MM.1S (cell line): ENCODE measurements at regions not wholly inside any gene's neighbourhood (a gene's known extent, or its start where the extent isn't known, plus 50 kb on each side); places are given as distances from the start of the nearest gene placed in this dataset.
"Not testable (repeated sequence)": the region's sequence is repeated elsewhere in the genome, so short reads cannot be mapped to it uniquely, and the experiment has no call there.

Experiments
- DNase-seq: peaks from one replicate; pipeline ENCODE4 v3.0.0-alpha.2; 2015
- H2AFZ ChIP-seq: fragments of 300-600 bp; sonication (generic); 2 replicates; pipeline ENCODE4 v1.6.0; 2016; ENCODE audit warnings: antibody characterized with exemption, low read length
- H3F3A ChIP-seq: fragments of 300-600 bp; sonication (generic); 2 replicates; pipeline ENCODE4 v1.6.1; 2016; ENCODE audit warnings: mild to moderate bottlenecking, antibody characterized with exemption, low read length, moderate library complexity, mixed read lengths; ENCODE audit not compliant: insufficient read depth
- H3K27ac ChIP-seq: fragments of 300-600 bp; sonication (generic); 2 replicates; pipeline ENCODE4 v1.5.1; 2016; ENCODE audit warnings: mild to moderate bottlenecking, low read length
- H3K27me3 ChIP-seq: fragments of 300-600 bp; sonication (generic); replicated peaks from 2 replicates; pipeline ENCODE4 v1.6.0; 2016; ENCODE audit warnings: low read length; ENCODE audit not compliant: insufficient read depth
- H3K36me3 ChIP-seq: fragments of 300-600 bp; sonication (generic); replicated peaks from 2 replicates; pipeline ENCODE4 v1.6.1; 2016; ENCODE audit warnings: mild to moderate bottlenecking, low read length, mixed read lengths; ENCODE audit not compliant: insufficient read depth
- H3K4me1 ChIP-seq: fragments of 300-600 bp; sonication (generic); 2 replicates; pipeline ENCODE4 v1.6.1; 2016; ENCODE audit warnings: low read length, mixed read lengths
- H3K4me2 ChIP-seq: fragments of 300-600 bp; sonication (generic); 2 replicates; pipeline ENCODE4 v1.6.0; 2016; ENCODE audit warnings: low read depth, low read length
- H3K4me3 ChIP-seq: fragments of 300-600 bp; sonication (generic); 2 replicates; pipeline ENCODE4 v1.5.1; 2016; ENCODE audit warnings: low read length, mixed read lengths
- H3K79me2 ChIP-seq: fragments of 300-600 bp; sonication (generic); 2 replicates; pipeline ENCODE4 v1.6.1; 2016; ENCODE audit warnings: mixed run types, low read length, mixed read lengths
- H3K9ac ChIP-seq: fragments of 300-600 bp; sonication (generic); 2 replicates; pipeline ENCODE4 v1.6.1; 2016; ENCODE audit warnings: low read length, mixed read lengths
- H3K9me2 ChIP-seq: fragments of 300-600 bp; sonication (generic); replicated peaks from 2 replicates; pipeline ENCODE4 v1.6.1; 2016; ENCODE audit warnings: mild to moderate bottlenecking, low read length, mixed read lengths; ENCODE audit not compliant: insufficient read depth
- H3K9me3 ChIP-seq: fragments of 300-600 bp; sonication (generic); replicated peaks from 2 replicates; pipeline ENCODE4 v1.6.1; 2016; ENCODE audit warnings: mild to moderate bottlenecking, low read length, mixed read lengths; ENCODE audit not compliant: insufficient read depth
- H4K20me1 ChIP-seq: fragments of 300-600 bp; sonication (generic); 2 replicates; pipeline ENCODE4 v1.6.1; 2016; ENCODE audit warnings: mild to moderate bottlenecking, low read length, moderate library complexity, mixed read lengths; ENCODE audit not compliant: insufficient read depth
- CTCF ChIP-seq: fragments of 300-600 bp; sonication (generic); IDR thresholded peaks from 2 replicates; pipeline ENCODE4 v1.5.1; 2016; ENCODE audit warnings: antibody characterized with exemption, low read length, mixed read lengths
- EZH2 ChIP-seq: fragments of 300-600 bp; sonication (generic); optimal IDR thresholded peaks from 2 replicates; pipeline ENCODE3; 2017; ENCODE audit warnings: low read depth, mild to moderate bottlenecking, antibody characterized with exemption, low read length, mixed read lengths
- EZH2phosphoT487 ChIP-seq: fragments of 300-600 bp; sonication (generic); IDR thresholded peaks from 2 replicates; pipeline ENCODE4 v1.6.1; 2018; ENCODE audit warnings: antibody characterized with exemption, low read length

- no peaks in the 10 kb centered on the region for H3K36me3 ChIP-seq
- no peak for TF ChIP-seq CTCF
- TF ChIP-seq EZH2 = no peak
- no peak for TF ChIP-seq EZH2phosphoT487
- no peaks in the 10 kb centered on the region for H3K9me2 ChIP-seq
- no peaks in the 10 kb centered on the region for H4K20me1 ChIP-seq
- H2AFZ ChIP-seq = no peak overlapping the region
- no peak for DNase-seq
- H3K9ac ChIP-seq = no peak overlapping the region
- no peaks in the 10 kb centered on the region for H3K79me2 ChIP-seq
- no peaks in the 10 kb centered on the region for H3K4me1 ChIP-seq
- H3K4me3 ChIP-seq = no peak overlapping the region
- no peak overlapping the region for H3K27ac ChIP-seq
- H3K4me2 ChIP-seq = no peak overlapping the region
- no peaks in the 10 kb centered on the region for H3F3A ChIP-seq
- H3K9me3 ChIP-seq = no peaks in the 10 kb centered on the region
- no peaks in the 10 kb centered on the region for H3K27me3 ChIP-seq
Observed at GRCh38 chr1:207261971-207262370, 59.5 kb upstream of the CD55 start.

GRCh38 chr1:207262891-207263290, 58.6 kb upstream of the CD55 start:
- H3K27me3 ChIP-seq, DNase-seq, H3K36me3 ChIP-seq, H3K9ac ChIP-seq, H3K4me1 ChIP-seq, H3K27ac ChIP-seq, H3K79me2 ChIP-seq, H3F3A ChIP-seq, H2AFZ ChIP-seq, H4K20me1 ChIP-seq, H3K9me2 ChIP-seq, H3K4me3 ChIP-seq, H3K4me2 ChIP-seq, H3K9me3 ChIP-seq: not testable (repeated sequence)

DNA sequence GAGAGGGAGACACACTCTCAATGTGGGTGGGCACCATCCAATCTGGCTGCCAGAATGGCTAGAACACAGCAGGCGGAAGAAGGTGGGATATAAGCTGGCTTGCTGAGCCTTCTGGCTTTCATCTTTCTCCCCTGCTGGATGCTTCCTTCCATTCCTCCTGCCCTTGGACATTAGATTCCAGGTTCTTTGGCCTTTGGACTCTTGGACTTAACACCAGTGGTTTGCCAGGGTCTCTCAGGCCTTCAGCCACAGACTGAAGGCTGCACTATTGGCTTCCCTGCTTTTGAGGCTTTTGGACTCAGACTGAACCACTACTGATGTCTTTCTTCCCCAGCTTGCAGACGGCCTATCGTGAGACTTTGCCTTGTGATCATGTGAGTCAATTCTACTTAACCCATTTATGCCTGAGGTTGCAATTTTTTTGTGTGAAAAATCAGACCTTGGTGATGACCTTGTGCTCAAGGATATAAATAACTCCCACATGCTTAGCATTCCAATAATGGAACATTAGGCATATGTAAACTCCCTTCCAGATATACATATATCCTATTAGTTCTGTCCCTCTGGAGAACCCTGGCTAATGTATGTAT, 56.7 kb upstream of the CD55 start:
- Histone ChIP-seq H3K27me3 (no peaks in the 10 kb centered on the region), H3K27ac (no peak overlapping the region), H3K4me2 (no peak overlapping the region), H3K9me2 (no peaks in the 10 kb centered on the region), H4K20me1 (no peaks in the 10 kb centered on the region), H3K79me2 (no peaks in the 10 kb centered on the region), H3K4me1 (no peaks in the 10 kb centered on the region), H2AFZ (no peak overlapping the region), H3K4me3 (no peak overlapping the region), H3F3A (no peaks in the 10 kb centered on the region), H3K9ac (no peak overlapping the region), H3K36me3 (no peaks in the 10 kb centered on the region), H3K9me3 (no peaks in the 10 kb centered on the region)
- no peak for DNase-seq
- TF ChIP-seq EZH2phosphoT487 (no peak), EZH2 (no peak), CTCF (no peak)

DNA sequence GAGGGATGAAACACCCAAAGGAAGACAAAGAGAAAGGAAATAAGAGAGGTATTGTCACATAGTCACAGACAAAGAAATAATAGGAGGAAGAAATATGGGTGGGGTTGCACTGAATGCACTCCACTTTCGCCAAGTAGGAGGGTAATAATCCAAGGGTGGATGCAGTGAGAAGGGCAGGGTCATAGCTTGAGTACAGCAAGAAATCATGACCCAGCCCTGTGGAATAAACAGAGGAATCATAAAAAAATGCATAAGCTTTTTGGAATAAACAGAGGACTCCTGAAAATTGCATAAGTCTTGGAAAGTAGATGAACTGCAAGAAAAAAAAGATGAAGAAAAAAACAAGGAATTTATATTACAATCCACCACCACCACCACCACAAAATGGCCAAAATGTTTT, 53.1 kb upstream of the CD55 start:
- no peaks in the 10 kb centered on the region for H3K9me3 ChIP-seq
- H3F3A ChIP-seq = no peaks in the 10 kb centered on the region
- no peaks in the 10 kb centered on the region for H3K36me3 ChIP-seq
- no peaks in the 10 kb centered on the region for H4K20me1 ChIP-seq
- no peak overlapping the region for H2AFZ ChIP-seq
- TF ChIP-seq CTCF = no peak
- TF ChIP-seq EZH2 = no peak
- TF ChIP-seq EZH2phosphoT487 = no peak
- no peak overlapping the region for H3K4me3 ChIP-seq
- no peak overlapping the region for H3K4me2 ChIP-seq
- no peaks in the 10 kb centered on the region for H3K4me1 ChIP-seq
- no peak for DNase-seq
- no peak overlapping the region for H3K9ac ChIP-seq
- H3K79me2 ChIP-seq = no peaks in the 10 kb centered on the region
- H3K27ac ChIP-seq = no peak overlapping the region
- no peaks in the 10 kb centered on the region for H3K27me3 ChIP-seq
- no peaks in the 10 kb centered on the region for H3K9me2 ChIP-seq
